GM18499 (cell line): ENCODE measurements at regions not wholly inside any gene's neighbourhood (a gene's known extent, or its start where the extent isn't known, plus 50 kb on each side); places are given as distances from the start of the nearest gene placed in this dataset.
A peak's percentile ranks its signal among the peaks of the same experiment; 100 is the strongest.
"Not testable (repeated sequence)": the region's sequence is repeated elsewhere in the genome, so short reads cannot be mapped to it uniquely, and the experiment has no call there.

ENCODE experiments used
- ATAC-seq: cut with Tn5 transposase; IDR thresholded peaks from one replicate; pipeline ENCODE4 v1.9.1; 2021; ENCODE audit warnings: moderate number of reproducible peaks; ENCODE audit not compliant: insufficient read depth, unreplicated experiment

- no peak for ATAC-seq
Measured at GRCh38 chr3:160094562-160094961, 105.9 kb downstream of the IL12A start.

GRCh38 chr3:160097478-160097877 lies 108.8 kb downstream of the IL12A start:
- no peak for ATAC-seq

GRCh38 chr3:160098261-160098908 lies 109.8 kb downstream of the IL12A start:
- no peak for ATAC-seq

DNA sequence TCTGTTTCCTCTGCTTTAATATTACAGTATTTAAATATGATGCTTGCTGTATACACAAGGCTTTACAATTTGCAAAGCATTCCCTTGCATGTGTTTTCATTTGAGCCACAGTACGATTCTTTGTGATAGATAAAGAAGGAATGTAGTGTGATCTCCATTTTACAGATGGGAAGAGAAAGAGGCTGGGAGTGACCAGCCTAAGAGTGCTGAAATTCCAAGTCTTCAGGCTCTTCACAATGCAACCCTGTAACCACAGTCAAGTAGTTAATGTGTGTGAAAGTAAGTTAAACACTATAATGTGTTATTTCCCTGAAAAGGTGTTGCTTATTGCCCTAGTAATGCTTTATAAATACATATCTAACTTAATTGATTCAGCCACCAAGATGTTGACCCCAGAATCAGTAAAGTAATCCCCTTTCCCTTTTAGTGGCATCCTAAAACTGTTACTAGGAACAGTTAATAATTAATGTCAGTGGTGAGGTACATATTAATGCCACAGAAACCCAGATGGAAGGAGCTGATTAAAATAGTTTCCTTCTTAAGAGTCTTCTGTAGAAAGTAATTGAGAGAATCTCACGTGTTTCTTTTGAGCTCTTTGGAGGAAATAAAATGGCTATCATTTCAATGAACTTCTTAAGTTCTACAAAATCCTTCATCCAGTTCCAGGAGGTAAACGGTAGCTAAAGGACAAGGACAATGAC lies 110.4 kb downstream of the IL12A start:
- ATAC-seq: no peak

DNA sequence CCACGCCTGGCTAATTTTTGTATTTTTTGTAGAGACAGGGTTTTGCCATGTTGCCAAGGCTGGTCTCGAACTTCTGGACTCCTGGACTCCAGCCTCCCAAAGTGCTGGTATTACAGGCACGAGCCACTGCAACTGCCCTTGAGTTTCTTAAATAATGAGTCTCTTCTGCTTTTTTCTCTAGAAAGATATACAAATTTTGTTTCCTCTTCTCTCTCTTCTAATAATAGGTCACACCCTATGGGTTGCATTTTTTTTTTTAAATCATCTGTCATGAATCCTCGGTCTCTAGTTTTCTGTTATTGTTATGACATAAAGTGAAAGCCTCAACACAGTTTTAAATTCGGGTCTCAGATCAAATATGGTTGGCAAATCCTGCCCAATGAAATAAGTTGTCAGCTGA lies 111.2 kb downstream of the IL12A start:
- peak; percentile 81 for ATAC-seq

DNA sequence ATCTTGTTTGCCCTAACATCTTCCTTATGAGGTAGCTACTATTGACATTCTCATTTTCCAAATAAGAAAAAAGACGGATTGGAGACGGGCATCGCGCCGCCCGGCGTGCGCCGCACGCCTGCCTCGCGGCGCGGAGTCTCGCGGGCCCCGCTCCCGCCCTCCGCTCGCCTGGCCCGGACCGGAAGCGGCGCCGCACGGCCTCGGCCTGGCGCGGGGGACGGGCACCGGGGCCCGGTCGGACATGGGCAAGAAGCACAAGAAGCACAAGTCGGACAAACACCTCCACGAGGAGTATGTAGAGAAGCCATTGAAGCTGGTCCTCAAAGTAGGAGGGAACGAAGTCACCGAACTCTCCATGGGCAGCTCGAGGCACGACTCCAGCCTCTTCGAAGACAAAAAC lies 112.0 kb downstream of the IL12A start:
- no peak for ATAC-seq

DNA sequence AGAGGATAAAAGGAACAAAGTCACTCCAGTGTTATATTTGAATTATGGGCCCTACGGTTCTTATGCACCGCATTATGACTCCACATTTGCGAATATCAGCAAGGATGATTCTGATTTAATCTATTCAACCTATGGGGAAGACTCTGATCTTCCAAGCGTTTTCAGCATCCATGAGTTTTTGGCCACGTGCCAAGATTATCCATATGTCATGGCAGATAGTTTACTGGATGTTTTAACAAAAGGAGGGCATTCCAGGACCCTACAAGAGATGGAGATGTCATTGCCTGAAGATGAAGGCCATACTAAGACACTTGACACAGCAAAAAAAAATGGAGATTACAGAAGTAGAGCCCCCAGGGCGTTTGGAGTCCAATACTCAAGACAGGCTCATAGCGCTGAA lies 113.4 kb downstream of the IL12A start:
- not testable (repeated sequence) for ATAC-seq

DNA sequence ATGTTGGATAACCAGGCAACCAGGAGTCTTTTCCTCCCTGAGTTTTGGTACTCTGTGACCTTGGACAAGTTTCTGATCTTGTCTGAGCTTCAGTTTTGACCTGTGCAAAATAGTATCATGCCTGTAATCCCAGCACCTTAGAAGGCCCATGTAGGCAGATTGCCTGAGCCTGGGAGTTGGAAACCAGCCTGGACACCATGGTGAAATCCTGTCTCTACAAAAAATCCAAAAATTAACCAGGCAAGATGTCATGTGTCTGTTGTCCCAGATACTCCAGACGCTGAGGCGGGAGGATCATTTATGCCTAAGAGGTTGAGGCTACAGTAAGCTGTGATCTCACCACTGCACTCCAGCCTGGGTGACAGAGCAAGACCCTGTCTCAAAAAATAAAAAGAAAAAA lies 114.8 kb downstream of the IL12A start:
- no peak for ATAC-seq

DNA sequence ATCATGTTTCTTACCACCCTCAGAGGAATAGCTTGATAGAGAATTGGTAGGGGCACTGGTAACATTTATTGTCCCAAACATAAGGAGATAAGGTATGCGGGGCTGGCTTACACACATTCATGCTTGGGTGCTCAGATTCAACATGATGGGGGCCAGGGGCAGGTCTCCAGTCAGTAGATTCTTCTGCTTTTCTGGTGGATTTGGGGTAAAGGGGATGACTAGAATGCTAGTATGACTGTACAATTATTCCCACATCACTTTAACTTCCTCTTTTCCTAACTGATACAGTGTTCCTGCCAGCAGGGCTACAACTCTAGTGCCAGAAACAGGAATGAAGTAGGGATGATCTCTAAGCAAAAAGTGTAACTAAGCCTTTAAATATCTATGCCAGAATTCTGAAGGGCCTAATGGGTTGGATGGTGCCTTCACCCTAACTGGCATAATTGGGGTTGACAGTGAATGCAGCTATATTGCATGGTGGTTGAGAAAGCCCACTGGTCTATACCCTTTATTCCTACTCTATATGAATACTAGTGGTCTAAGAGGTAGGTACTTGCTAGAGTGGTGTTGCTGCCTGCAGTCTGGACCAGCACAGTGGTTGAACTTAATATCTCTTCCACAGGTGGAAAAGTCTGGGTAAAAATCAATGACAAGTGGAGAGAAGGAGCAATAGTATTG lies 117.4 kb downstream of the IL12A start:
- no peak for ATAC-seq

DNA sequence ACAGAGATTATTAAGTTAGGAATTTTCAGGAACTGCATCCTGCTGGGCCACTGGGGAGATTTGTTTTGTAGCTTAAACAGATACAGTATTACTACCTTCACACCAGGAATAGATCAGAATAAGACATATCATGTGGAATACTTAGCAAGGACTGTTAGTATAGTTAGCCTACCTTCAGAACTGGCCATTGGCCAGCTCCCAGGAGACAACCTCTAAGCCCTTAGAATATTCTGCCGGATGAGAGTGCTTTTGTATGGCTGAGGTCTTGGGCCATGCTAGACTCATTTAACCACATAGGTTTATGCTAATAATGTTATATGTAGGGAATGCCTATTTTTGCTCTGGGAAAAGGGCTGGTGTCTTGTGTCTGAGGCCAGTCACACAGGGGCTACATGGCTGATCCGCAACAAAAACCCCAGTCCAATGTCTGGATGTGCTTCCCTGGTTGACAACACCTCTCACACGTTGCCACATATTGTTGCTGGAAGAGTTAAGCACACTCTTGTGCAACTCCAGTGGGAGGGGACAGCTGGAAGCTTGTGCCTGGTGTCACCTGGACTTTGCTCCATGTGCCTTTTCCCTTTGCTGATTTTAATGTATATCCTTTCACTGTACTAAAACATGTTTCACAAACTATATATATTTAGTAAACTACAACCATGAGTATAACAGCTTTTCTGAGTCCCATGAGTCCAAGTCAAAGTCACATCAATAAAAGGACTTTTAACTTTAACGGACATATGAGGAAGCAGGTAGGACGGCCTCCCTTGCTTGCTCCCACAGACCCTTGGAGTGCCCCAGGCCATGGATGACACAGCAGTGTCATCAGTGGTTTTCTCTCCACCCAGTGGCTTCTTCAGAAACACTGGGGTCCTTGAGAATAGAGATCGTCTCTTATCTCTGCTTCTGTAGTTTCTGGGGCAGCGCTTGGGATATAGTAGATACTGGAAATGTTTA lies 118.0 kb upstream of the C3orf80 start:
- no peak for ATAC-seq

- ATAC-seq: no peak
Measured at GRCh38 chr3:160108362-160108761, 116.9 kb upstream of the C3orf80 start.

DNA sequence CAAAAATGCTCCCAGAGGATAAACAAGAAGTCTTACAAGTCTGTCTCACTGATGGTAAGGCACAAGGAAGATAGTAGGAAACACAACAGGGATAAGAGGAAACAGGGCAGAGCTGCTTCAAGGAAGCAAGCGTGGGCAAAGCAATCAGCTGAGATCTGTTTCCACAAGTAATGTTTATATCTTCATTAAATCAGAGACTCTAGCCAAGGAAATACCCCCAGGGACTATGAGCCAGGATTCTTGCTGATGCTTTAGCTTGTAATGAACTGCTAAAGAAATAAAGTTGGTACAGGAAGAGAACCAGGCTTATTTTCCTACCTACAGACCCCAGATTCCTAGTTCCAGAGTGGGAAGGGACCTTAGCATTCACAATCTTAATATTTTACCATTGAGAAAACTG lies 112.7 kb upstream of the C3orf80 start:
- no peak for ATAC-seq

GRCh38 chr3:160112996-160113395 lies 112.2 kb upstream of the C3orf80 start:
- no peak for ATAC-seq

- ATAC-seq: no peak
Measured at GRCh38 chr3:160114355-160114995, 110.7 kb upstream of the C3orf80 start.

GRCh38 chr3:160115387-160115786 lies 109.8 kb upstream of the C3orf80 start:
- no peak for ATAC-seq

- no peak for ATAC-seq
Measured at GRCh38 chr3:160124224-160124623, 101.0 kb upstream of the C3orf80 start.

DNA sequence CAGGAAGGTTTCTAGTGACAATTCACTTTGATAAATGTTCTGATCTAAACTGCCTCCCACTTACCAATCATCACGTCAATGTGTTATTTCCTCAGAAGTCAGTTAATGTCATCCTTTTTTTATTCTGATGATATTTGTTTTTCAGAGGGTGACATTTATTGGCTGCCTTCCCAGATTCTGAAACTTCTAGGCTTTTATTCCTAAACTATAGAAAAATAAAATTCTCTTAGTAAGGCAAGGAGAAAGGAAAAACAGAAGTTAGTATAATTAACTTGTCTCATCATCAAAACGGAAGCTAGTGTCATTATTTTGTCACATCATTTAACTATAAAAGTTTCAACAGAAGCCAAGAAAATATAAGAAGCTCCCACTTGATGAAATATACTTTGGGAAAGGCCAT lies 100.0 kb upstream of the C3orf80 start:
- ATAC-seq: no peak

DNA sequence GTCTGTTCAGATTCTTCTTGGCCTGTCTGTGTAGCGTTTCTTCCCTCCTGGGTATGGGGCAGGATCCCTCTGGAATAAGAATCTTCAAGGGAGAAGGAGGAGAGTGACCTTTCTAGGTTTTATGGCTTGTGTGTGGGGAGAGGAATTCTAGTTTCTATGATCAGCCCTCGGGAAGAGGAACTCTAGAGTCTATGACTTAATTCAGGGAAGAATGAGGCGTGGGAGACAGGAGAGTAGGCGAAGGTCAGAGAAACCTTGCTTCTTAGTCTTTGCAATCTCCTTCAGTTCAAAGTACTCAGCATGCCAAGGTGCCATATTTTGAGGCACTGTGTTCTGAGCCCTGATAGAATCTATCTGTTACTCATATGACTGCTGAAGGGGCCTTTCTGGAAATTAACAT lies 99.2 kb upstream of the C3orf80 start:
- no peak for ATAC-seq

DNA sequence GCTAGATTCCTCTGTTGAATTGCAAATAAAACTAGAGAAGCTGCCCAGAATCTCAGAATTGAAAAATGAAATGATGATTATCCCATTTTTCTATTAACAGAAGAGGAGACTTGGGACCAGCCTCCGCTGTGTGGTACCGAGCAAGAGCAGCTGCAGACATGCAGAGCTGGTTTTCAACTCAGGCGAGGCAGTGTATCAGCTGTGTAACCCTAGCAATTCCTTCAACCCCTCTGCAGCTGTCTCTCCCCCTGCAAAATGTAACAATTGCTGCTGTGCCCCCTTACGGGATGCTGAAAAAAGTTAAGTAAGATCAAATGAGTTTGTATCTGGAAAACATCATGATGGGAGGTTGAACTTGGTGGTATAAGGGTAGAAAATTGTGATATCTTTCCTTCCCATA lies 98.5 kb upstream of the C3orf80 start:
- no peak for ATAC-seq

DNA sequence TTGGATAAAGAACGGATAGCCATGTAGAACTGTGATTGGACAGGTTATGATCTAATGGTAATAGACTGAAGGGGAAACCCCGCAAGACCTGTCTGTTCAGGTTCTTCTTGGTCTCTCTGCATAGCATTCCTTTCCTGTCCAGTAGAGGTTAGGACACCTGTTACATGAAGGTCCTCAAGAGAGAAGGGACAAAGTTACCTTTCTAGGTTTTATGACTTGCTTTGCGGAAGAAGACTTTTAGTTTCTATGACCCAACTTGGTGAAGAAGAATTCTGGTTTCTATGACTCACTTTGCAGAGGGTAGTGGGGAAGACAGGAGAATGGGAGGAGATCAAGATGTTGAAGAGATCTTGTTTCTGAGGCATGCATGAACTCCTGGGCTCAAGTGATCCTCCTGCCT lies 97.9 kb upstream of the C3orf80 start:
- ATAC-seq: peak; percentile 33
